Stimulated activated CD4-positive, alpha-beta T cell treated with anti-CD3 and anti-CD28 coated beads, Interleukin-15, amount 100 ng/mL, for 24 hours (primary cell): ENCODE measurements at regions not wholly inside any gene's neighbourhood (a gene's known extent, or its start where the extent isn't known, plus 50 kb on each side); places are given as distances from the start of the nearest gene placed in this dataset.

Source experiments
- DNase-seq: peaks from one replicate; pipeline ENCODE4 v3.0.0-alpha.2; 2020

DNA sequence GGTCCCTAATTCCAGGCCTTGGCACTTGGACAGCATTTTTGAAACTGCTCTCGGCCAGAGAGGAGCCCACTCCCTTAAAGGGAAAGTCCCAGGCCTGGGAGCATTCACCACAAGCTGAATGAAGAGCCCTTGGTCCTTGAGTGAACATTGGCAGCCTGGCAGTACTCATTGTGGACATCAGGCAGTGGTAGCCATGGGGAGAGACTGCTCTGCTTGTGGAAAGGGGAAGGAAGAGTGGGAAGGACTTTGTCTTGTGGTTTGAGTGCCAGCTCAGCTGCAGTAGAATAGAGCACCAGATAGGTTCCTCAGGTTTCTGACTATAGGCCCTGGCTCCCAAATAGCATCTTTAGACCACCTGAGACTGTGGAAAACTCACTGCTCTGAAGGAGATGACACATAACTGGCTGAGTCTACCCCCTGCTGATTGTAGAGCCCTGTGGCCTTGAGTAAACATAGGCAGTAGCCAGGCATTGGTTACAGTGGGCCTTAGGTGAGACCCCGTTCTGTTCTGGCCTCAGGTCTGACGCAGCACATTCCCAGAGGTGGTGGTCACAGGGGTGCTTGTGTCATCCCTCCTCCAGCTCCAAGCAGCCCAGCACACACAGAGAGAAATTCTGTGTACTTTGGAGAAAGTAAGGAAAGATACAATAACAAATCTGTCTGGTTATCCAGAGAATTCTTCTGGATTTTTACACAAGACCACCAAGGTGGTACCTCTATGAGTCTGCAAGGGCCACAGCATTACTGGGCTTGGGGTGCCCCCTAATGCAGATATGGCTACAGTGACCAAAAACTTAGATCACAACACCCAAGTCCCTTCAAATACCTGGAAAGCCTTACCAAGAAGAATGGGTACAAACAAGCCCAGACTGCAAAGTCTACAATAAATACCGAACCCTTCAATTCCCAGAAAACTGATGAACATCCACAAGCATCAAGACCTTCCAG lies 153.8 kb downstream of the GNAI1 start:
- no peak for DNase-seq

DNA sequence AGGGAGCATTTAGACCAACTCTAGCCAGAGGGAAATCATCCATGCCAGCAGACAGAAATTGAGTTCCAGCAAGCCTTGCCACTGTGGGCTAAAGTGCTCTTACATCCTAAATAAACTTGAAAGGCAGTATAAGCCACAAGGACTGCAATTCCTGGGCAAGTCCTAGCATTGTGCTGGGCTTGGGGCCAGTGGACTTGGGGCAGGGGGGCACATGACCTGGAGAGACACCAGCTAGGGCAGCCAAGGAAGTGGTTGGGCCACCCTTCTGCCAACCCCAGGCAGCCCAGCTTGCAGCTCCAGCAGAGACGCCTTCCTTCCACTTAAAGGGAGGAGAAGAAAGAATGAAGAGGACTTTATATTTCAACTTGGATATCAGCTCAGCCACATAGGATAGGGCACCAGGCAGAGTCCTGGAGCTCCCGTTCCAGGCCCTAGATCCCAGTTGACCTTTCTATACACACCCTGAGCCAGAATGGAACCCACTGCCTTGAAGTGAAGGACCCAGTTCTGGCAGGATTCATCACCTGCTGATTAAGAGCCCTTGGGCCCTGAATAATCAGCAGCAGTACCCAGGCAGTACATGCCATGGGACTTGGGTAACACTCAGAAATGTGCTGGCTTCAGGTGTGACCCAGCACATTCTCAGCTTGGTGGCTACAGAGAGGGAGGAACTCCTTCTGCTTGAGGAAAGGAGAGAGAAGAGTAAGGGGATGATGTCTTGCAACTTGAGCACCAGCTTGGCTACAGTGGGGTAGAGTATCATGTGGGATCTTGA lies 153.0 kb downstream of the GNAI1 start:
- DNase-seq: no peak

DNA sequence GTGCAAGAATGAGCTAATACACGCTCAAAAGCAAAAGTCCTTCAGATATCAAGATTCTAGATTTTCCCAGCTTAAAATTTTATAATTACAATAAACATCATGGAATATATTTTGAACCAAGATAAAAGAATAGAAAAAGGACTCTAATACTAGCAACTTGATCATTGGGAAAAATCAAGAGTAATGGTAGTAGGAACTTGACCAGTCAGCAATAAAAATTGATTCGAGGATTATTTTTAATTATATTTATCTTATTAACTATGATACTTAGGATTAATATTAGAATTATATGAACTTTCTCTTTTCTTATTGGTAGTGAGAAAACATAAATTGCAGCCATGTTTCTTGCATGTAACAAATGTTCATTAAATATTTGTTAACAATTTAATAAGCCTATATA lies 152.0 kb downstream of the GNAI1 start:
- no peak for DNase-seq

DNA sequence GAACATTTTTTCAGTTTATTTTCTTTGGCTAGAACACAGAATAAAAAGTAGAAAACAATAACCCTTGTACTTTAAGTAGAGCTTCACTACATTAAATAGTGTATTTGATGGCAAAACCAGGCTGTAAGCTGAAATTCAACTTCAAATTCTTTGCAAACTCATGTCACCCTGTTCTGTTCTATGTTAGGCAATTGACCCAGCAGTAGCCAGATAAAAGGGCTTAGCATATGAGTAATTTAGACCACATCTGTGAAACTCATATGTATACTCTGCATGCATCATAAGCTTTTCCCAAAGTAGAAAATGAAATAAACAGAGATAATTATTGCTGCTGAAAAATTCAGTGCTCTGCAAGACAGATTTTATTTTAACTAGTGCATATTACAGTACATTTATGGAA lies 150.2 kb downstream of the GNAI1 start:
- no peak for DNase-seq

DNA sequence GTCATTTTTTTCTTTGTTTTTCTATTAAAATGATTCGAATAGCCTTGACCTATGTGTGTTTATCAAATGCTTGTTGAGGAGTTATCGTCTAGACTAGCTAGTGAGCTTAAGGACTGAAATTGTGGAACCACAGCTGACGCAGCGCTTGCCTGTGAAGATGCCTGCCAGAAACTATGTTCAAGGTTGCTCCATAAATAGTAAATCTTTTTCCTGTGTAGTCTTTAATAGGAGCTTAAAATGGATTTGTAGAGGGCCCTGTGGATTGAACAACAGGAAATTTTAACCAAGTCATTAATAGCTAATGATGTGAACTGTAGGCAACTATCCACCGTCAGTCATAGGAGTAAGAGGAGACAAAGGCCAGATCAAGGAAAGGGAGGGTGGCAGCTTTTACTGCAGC lies 145.1 kb downstream of the GNAI1 start:
- DNase-seq: no peak

DNA sequence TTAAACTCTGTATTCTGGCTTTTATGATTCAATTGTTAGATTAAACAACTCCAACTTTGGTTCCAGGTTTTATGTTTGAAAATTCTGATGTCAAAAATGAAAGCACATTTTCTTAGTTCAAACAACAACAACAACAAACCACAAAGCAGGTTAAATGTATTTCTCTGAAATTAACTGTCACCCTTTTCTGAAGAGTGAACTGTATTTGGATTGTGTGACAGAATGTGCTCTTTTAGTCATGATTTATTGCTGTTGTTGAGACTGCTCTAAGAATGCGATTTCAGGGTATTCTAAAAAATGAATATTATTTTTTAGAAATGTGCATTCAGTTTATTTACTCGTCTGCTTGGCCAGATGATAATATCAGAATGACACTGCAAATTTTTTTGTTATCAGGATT lies 144.1 kb downstream of the GNAI1 start:
- DNase-seq: no peak

DNA sequence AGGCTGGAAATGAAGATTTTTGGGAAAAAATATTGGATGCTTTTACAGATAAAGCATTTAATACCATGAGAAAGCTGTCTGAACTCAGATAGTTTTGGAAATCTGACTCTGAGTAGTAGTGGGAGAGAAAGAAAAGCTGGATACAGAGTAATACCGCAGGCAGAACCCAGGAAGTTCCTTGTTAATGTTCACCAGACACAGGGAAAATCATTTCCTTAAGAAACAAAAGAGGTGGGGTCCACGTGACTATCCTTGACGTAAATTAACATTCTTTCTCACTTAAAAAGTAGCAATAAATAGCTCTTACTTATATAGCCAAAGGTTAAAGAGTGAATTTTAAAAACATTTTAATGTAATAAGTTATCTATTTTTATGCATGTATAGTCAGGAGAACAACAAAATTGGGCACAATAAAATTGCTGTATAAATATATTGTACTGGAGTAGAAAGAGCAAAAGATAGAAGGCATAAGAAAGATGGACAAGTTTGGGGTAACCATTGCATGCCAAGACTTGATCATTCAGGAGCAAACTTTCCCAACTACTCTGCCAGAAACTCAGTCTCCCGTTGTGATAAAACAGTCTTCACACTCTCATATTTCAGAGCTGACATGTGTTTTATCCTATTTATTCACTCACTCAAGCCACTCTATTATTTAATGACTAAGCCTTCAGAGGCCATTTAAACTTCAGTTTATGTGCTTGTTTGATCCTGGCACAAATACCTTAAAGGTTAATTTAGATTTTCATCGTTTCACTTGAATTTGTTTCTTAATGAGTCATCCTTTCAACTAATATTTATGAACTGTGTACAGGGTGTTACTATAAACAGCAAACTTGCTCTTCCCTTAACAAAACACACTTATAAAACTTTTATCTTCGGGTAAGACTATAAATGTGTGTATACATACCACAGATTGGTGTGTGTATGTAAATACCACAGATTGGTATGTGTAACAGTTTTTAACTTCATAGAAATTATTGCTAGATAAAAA lies 143.1 kb downstream of the GNAI1 start:
- no peak for DNase-seq
